ENCODE measurements at regions not wholly inside any gene's neighbourhood (a gene's known extent, or its start where the extent isn't known, plus 50 kb on each side); places are given as distances from the start of the nearest gene placed in this dataset.

DNA sequence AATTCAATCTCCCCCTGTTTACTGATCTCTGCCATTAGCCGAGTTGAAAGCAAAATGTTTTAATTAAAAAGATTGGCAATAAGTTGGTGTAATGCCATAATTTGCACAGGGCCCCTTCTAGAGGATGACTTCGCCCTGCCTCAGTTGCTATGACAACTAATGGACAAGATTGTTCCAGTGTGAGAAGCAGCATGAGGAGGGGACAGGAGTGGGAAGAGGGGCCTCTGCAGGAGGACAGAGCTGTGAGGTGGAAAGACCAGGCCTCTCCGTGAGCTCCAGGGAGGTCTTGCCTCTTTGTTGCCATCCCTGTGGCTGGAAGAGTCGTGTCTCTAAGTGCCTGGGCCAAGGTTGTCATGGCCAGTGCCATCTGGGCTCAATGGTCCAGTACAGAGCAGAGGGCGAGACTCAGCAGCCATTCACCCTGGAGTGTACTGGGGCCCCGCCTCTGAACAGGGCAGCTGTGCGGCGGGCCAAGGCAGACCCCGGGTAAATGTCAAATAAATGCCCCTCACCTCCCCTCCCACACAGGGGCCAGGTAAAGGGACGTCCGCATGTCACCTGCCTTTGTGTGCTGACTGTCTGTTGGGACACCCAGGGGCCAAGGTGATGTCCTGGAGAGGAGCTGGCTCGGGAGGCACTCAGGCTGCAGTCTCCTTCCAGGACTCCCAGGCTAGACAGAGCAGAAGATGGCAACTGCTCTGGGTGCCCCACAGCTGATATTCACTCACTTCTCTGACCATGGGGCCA is 97.0 kb upstream of the RET start:
- Mint-ChIP-seq H3K27me3 (ENCODE audit: insufficient read depth, low read depth, poor library complexity) (peaks cover 9% of the 10 kb centered on the region), H3K4me3 (no peak overlapping the region), H3K27ac (no peak overlapping the region), H3K4me1 (peaks cover 3% of the 10 kb centered on the region; the same call in 1 of the 3 replicates), H3K36me3 (ENCODE audit: low read depth) (no peaks in the 10 kb centered on the region), H3K9me3 (no peaks in the 10 kb centered on the region)
- Histone ChIP-seq H4K20me1 (replicated peaks; ENCODE audit: insufficient read depth) (no peaks in the 10 kb centered on the region), H3F3A (replicated peaks; ENCODE audit: low read depth) (no peaks in the 10 kb centered on the region), H3K9me2 (ENCODE audit: insufficient read depth) (no peaks in the 10 kb centered on the region), H3K4me3 (no peak overlapping the region), H3K79me2 (replicated peaks; ENCODE audit: insufficient read depth) (no peaks in the 10 kb centered on the region), H3K36me3 (ENCODE audit: insufficient read depth) (no peaks in the 10 kb centered on the region), H3K4me2 (no peak overlapping the region), H3K4me1 (ENCODE audit: insufficient read depth) (no peaks in the 10 kb centered on the region), H2AFZ (no peak overlapping the region), H3K27ac (ENCODE audit: low read depth) (no peak overlapping the region), H3K27me3 (ENCODE audit: insufficient read depth) (no peaks in the 10 kb centered on the region)
- ATAC-seq (no peak), DNase-seq (ENCODE audit: low spot score) (no peak)
- no peak for TF ChIP-seq NANOG (IDR thresholded peaks at IDR 0.05; ENCODE audit: borderline replicate concordance)
- TF ChIP-seq JUNB (IDR thresholded peaks at IDR 0.05; ENCODE audit: unreplicated experiment) = no peak
- no peak for TF ChIP-seq CREB1 (CRISPR knock-in tag; IDR thresholded peaks at IDR 0.05; ENCODE audit: low read depth)
- TF ChIP-seq EZH2 (IDR thresholded peaks at IDR 0.05; ENCODE audit: low read depth, unreplicated experiment) = no peak
- no peak for TF ChIP-seq EZH2phosphoT487 (IDR thresholded peaks at IDR 0.05; ENCODE audit: unreplicated experiment)
- TF ChIP-seq, protein P1, sequence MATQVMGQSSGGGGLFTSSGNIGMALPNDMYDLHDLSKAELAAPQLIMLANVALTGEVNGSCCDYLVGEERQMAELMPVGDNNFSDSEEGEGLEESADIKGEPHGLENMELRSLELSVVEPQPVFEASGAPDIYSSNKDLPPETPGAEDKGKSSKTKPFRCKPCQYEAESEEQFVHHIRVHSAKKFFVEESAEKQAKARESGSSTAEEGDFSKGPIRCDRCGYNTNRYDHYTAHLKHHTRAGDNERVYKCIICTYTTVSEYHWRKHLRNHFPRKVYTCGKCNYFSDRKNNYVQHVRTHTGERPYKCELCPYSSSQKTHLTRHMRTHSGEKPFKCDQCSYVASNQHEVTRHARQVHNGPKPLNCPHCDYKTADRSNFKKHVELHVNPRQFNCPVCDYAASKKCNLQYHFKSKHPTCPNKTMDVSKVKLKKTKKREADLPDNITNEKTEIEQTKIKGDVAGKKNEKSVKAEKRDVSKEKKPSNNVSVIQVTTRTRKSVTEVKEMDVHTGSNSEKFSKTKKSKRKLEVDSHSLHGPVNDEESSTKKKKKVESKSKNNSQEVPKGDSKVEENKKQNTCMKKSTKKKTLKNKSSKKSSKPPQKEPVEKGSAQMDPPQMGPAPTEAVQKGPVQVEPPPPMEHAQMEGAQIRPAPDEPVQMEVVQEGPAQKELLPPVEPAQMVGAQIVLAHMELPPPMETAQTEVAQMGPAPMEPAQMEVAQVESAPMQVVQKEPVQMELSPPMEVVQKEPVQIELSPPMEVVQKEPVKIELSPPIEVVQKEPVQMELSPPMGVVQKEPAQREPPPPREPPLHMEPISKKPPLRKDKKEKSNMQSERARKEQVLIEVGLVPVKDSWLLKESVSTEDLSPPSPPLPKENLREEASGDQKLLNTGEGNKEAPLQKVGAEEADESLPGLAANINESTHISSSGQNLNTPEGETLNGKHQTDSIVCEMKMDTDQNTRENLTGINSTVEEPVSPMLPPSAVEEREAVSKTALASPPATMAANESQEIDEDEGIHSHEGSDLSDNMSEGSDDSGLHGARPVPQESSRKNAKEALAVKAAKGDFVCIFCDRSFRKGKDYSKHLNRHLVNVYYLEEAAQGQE (IDR thresholded peaks at IDR 0.05; ENCODE audit: unreplicated experiment) = no peak
- no peak for TF ChIP-seq POLR2AphosphoS5 (IDR thresholded peaks at IDR 0.05; ENCODE audit: low read depth)
- TF ChIP-seq ZNF331 (CRISPR knock-in tag; IDR thresholded peaks at IDR 0.05; ENCODE audit: low read depth) = no peak
- no peak for TF ChIP-seq STAT1 (IDR thresholded peaks at IDR 0.05; ENCODE audit: unreplicated experiment)
- TF ChIP-seq ZNF114 (CRISPR knock-in tag; IDR thresholded peaks at IDR 0.05) = no peak
- TF ChIP-seq, protein P2, sequence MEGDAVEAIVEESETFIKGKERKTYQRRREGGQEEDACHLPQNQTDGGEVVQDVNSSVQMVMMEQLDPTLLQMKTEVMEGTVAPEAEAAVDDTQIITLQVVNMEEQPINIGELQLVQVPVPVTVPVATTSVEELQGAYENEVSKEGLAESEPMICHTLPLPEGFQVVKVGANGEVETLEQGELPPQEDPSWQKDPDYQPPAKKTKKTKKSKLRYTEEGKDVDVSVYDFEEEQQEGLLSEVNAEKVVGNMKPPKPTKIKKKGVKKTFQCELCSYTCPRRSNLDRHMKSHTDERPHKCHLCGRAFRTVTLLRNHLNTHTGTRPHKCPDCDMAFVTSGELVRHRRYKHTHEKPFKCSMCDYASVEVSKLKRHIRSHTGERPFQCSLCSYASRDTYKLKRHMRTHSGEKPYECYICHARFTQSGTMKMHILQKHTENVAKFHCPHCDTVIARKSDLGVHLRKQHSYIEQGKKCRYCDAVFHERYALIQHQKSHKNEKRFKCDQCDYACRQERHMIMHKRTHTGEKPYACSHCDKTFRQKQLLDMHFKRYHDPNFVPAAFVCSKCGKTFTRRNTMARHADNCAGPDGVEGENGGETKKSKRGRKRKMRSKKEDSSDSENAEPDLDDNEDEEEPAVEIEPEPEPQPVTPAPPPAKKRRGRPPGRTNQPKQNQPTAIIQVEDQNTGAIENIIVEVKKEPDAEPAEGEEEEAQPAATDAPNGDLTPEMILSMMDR (conservative IDR thresholded peaks at IDR 0.05; ENCODE audit: low read depth in 2 of 2) = no peak
- TF ChIP-seq, protein P3, sequence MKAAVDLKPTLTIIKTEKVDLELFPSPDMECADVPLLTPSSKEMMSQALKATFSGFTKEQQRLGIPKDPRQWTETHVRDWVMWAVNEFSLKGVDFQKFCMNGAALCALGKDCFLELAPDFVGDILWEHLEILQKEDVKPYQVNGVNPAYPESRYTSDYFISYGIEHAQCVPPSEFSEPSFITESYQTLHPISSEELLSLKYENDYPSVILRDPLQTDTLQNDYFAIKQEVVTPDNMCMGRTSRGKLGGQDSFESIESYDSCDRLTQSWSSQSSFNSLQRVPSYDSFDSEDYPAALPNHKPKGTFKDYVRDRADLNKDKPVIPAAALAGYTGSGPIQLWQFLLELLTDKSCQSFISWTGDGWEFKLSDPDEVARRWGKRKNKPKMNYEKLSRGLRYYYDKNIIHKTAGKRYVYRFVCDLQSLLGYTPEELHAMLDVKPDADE (IDR thresholded peaks at IDR 0.05) = no peak
- TF ChIP-seq, protein P4, sequence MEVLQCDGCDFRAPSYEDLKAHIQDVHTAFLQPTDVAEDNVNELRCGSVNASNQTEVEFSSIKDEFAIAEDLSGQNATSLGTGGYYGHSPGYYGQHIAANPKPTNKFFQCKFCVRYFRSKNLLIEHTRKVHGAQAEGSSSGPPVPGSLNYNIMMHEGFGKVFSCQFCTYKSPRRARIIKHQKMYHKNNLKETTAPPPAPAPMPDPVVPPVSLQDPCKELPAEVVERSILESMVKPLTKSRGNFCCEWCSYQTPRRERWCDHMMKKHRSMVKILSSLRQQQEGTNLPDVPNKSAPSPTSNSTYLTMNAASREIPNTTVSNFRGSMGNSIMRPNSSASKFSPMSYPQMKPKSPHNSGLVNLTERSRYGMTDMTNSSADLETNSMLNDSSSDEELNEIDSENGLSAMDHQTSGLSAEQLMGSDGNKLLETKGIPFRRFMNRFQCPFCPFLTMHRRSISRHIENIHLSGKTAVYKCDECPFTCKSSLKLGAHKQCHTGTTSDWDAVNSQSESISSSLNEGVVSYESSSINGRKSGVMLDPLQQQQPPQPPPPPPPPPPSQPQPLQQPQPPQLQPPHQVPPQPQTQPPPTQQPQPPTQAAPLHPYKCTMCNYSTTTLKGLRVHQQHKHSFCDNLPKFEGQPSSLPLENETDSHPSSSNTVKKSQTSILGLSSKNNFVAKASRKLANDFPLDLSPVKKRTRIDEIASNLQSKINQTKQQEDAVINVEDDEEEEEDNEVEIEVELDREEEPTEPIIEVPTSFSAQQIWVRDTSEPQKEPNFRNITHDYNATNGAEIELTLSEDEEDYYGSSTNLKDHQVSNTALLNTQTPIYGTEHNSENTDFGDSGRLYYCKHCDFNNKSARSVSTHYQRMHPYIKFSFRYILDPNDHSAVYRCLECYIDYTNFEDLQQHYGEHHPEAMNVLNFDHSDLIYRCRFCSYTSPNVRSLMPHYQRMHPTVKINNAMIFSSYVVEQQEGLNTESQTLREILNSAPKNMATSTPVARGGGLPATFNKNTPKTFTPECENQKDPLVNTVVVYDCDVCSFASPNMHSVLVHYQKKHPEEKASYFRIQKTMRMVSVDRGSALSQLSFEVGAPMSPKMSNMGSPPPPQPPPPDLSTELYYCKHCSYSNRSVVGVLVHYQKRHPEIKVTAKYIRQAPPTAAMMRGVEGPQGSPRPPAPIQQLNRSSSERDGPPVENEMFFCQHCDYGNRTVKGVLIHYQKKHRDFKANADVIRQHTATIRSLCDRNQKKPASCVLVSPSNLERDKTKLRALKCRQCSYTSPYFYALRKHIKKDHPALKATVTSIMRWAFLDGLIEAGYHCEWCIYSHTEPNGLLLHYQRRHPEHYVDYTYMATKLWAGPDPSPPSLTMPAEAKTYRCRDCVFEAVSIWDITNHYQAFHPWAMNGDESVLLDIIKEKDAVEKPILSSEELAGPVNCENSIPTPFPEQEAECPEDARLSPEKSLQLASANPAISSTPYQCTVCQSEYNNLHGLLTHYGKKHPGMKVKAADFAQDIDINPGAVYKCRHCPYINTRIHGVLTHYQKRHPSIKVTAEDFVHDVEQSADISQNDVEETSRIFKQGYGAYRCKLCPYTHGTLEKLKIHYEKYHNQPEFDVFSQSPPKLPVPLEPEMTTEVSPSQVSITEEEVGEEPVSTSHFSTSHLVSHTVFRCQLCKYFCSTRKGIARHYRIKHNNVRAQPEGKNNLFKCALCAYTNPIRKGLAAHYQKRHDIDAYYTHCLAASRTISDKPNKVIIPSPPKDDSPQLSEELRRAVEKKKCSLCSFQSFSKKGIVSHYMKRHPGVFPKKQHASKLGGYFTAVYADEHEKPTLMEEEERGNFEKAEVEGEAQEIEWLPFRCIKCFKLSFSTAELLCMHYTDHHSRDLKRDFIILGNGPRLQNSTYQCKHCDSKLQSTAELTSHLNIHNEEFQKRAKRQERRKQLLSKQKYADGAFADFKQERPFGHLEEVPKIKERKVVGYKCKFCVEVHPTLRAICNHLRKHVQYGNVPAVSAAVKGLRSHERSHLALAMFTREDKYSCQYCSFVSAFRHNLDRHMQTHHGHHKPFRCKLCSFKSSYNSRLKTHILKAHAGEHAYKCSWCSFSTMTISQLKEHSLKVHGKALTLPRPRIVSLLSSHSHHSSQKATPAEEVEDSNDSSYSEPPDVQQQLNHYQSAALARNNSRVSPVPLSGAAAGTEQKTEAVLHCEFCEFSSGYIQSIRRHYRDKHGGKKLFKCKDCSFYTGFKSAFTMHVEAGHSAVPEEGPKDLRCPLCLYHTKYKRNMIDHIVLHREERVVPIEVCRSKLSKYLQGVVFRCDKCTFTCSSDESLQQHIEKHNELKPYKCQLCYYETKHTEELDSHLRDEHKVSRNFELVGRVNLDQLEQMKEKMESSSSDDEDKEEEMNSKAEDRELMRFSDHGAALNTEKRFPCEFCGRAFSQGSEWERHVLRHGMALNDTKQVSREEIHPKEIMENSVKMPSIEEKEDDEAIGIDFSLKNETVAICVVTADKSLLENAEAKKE (CRISPR knock-in tag; IDR thresholded peaks at IDR 0.05) = no peak
